Gastrocnemius medialis (tissue), 4 donors: ENCODE measurements at regions not wholly inside any gene's neighbourhood (a gene's known extent, or its start where the extent isn't known, plus 50 kb on each side); places are given as distances from the start of the nearest gene placed in this dataset.

Experiments used
- POLR2A ChIP-seq, 2 donors: fragments of 450-650 bp; IDR thresholded peaks; one replicate each; pipeline ENCODE4 v1.6.1; 2017; ENCODE audit warnings: antibody characterized with exemption in 2 of 2, mild to moderate bottlenecking in 2 of 2, moderate library complexity in 2 of 2
- TF ChIP-seq, protein P1 (sequence below), 5 experiments: fragments of 450-650 bp in 3 of 5; fragments of 200-600 bp in 2 of 5; sonication (generic) in 2 of 5; IDR thresholded peaks in 4 of 5; conservative IDR thresholded peaks in 1 of 5; 1 replicate in 4 of 5; 2 replicates in 1 of 5; pipeline ENCODE4 v1.5.1; 2016 to 2019; ENCODE audit warnings: antibody characterized with exemption in 5 of 5, mild to moderate bottlenecking in 3 of 5, moderate library complexity in 3 of 5

GRCh38 chr13:100954430-100955305 is 280.1 kb upstream of the TMTC4 start:
- TF ChIP-seq, protein P1, sequence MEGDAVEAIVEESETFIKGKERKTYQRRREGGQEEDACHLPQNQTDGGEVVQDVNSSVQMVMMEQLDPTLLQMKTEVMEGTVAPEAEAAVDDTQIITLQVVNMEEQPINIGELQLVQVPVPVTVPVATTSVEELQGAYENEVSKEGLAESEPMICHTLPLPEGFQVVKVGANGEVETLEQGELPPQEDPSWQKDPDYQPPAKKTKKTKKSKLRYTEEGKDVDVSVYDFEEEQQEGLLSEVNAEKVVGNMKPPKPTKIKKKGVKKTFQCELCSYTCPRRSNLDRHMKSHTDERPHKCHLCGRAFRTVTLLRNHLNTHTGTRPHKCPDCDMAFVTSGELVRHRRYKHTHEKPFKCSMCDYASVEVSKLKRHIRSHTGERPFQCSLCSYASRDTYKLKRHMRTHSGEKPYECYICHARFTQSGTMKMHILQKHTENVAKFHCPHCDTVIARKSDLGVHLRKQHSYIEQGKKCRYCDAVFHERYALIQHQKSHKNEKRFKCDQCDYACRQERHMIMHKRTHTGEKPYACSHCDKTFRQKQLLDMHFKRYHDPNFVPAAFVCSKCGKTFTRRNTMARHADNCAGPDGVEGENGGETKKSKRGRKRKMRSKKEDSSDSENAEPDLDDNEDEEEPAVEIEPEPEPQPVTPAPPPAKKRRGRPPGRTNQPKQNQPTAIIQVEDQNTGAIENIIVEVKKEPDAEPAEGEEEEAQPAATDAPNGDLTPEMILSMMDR (IDR thresholded peaks at IDR 0.05 in 4 of 5, conservative IDR thresholded peaks at IDR 0.05 in 1 of 5) = no peak
- no peak for TF ChIP-seq POLR2A (IDR thresholded peaks at IDR 0.05)
